ENCODE measurements at regions not wholly inside any gene's neighbourhood (a gene's known extent, or its start where the extent isn't known, plus 50 kb on each side); places are given as distances from the start of the nearest gene placed in this dataset.

DNA sequence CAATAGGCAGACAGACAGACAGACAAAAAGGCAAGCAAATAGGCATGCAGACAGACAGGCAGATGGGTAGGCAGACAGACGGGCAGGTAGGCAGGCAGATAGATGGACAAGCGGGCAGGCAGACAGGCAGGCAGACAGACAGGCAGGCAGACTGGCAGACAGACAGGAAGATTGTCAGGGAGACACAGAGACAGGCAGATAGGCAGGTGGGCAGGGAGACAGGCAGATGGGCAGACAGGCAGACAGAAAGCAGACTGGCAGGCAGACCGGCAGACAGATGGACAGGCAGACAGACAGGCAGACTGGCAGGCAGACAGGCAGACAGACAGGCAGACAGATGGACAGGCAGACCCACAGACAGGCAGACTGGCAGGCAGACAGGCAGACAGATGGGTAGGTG, 70.3 kb upstream of the MYL10 start:
- H3K4me3 ChIP-seq (ENCODE audit: low read length): no peak overlapping the region
- DNase-seq (ENCODE audit: low read depth): no peak
- TF ChIP-seq, protein P1, sequence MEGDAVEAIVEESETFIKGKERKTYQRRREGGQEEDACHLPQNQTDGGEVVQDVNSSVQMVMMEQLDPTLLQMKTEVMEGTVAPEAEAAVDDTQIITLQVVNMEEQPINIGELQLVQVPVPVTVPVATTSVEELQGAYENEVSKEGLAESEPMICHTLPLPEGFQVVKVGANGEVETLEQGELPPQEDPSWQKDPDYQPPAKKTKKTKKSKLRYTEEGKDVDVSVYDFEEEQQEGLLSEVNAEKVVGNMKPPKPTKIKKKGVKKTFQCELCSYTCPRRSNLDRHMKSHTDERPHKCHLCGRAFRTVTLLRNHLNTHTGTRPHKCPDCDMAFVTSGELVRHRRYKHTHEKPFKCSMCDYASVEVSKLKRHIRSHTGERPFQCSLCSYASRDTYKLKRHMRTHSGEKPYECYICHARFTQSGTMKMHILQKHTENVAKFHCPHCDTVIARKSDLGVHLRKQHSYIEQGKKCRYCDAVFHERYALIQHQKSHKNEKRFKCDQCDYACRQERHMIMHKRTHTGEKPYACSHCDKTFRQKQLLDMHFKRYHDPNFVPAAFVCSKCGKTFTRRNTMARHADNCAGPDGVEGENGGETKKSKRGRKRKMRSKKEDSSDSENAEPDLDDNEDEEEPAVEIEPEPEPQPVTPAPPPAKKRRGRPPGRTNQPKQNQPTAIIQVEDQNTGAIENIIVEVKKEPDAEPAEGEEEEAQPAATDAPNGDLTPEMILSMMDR (IDR thresholded peaks at IDR 0.05; ENCODE audit: insufficient read depth, low read depth, low read length, missing control alignments): no peak

DNA sequence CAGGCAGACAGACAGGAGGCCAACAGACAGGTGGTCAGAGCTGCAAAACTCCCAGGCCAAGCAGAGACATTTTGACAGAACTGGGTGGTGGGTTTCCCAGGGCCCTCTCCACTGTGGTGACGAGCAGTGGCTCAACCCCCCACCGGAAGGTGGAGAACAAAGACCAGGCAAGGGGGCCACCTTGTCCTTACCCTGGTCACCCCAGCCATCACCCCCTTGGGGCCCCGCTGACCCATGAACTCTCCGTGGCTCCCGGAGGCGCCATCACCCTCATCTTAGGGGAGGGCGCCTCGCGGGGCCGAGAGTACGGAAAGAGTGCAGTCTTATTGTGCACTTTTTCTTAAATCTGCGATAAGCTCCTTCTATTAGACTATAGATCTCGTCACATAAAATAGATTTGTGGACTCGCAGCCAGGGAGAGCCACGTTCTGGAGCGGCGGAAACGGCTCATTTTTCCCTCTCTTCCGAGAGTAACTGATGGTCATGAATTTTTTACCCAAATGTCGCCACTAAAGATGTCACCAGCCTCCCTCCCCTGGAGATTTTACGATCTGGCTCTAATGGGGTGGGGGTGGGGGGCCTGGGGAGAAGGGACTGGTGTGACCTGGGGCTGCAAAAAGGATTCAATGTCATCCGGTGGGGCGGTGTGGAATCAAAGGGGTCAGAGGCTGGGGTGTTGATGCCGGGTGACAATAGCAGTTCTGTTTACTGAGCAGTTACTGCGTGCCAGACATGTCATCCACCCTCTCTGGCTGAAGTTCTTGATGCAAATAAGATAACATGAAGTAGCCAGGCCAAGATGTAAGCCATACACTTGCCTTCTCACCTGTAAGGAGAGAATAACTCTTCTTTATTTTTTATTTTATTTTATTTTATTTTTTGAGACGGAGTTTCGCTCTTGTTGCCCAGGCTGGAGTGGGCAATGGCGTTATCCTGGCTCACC, 71.1 kb upstream of the MYL10 start:
- TF ChIP-seq, protein P1 (IDR thresholded peaks at IDR 0.05; ENCODE audit: insufficient read depth, low read depth, low read length, missing control alignments): no peak
- H3K4me3 ChIP-seq (ENCODE audit: low read length): no peak overlapping the region
- no peak for DNase-seq (ENCODE audit: low read depth)

DNA sequence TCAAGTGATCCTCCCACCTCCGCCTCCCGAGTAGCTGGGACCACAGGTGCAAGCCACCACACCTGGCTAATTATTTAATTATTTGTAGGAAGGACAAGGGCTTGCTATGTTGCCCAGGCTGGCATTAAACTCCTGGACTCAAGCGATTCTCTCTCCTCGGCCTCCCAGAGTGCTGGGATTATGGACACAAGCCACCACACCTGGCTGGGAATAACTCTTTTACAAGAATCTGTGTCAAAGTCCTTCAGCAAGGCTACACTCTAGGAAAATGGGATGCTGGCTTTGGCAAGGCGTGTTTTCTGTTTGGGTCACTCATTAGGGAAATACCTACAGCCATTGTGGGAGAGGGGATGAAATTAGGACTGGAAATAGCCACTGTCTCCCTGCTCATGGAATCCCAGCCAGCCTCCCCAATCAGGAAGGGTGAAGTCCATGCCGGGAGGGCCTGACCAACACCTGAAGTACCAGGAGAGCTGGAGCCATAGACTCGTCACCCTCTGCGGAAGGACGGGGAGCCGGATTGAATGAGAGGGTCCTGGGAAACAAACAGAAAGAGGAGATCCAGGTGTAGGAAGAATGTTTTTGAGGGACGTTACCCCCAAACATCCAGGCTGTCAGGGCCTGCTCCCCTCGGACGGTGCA, 72.2 kb upstream of the MYL10 start:
- no peak for DNase-seq (ENCODE audit: low read depth)
- TF ChIP-seq, protein P1 (IDR thresholded peaks at IDR 0.05; ENCODE audit: insufficient read depth, low read depth, low read length, missing control alignments): no peak
- H3K4me3 ChIP-seq (ENCODE audit: low read length): no peak overlapping the region

DNA sequence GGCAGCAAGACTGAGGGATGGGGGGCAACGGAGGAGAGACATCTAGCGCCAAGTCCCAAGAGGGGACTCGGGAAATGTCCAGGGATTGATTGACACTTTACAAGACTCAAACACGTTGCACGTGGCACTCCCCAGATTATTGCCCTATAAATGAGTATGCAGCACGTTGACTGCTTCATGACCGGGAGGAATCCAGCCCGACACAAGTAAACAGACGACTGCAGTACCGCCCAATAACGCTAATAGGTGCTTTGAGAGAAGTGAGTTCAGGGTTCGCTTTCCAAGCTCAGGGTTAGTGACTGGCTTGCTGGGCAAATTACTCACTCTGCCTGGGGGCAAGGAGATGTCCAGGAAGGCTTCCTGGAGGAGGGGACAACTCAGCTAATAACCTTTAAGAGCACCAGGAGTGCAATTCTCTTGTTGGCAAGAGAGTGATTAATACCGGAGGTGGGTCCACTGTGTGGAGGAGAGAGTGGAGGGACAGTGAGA, 73.3 kb upstream of the MYL10 start:
- peak; percentile 59 for DNase-seq (ENCODE audit: low read depth)
- H3K4me3 ChIP-seq (ENCODE audit: low read length): no peak overlapping the region
- TF ChIP-seq, protein P1 (IDR thresholded peaks at IDR 0.05; ENCODE audit: insufficient read depth, low read depth, low read length, missing control alignments): peak; percentile 14

DNA sequence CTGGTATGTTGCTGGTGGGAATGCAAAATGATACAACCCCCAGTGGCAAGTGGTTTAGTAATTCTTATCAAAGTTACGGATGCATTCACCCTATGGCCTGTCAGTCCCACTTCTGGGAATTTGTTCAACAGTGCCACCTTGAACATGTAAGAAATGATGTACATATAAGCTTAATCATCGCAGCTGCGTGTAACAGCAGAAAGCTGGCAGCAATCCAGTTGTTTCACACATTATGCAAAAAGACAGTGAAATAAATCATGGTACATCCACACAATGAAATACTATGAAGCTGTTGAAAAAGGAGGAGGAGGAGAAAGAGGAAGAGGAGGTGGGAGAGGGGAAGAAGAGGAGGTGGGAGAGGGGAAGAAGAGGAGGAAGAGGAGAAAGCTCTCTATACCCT, 76.2 kb upstream of the MYL10 start:
- peak; percentile 88 for DNase-seq (ENCODE audit: low read depth)
- H3K4me3 ChIP-seq (ENCODE audit: low read length): no peak overlapping the region
- TF ChIP-seq, protein P1 (IDR thresholded peaks at IDR 0.05; ENCODE audit: insufficient read depth, low read depth, low read length, missing control alignments): no peak

DNA sequence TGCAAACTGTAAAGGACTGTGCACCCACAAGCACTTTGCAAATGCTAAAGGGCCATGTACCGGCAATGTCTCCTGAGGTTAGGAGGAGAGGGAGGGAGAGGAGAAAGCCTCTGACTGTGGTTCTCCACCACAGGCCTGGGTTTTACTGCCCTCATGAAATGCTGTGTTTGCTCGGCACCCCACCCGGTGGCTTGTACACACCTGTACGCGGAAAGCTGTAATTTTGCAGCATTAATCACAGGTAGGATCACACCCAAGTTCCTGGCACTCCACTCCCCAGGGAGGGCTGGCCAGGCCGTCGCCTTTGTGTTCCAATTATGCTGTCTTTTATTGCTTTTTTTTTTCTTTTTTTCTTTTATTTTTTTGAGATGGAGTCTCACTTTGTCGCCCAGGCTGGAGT, 78.5 kb upstream of the MYL10 start:
- no peak overlapping the region for H3K4me3 ChIP-seq (ENCODE audit: low read length)
- TF ChIP-seq, protein P1 (IDR thresholded peaks at IDR 0.05; ENCODE audit: insufficient read depth, low read depth, low read length, missing control alignments): peak; percentile 13
- DNase-seq (ENCODE audit: low read depth): peak; percentile 53
